ENCODE measurements at regions not wholly inside any gene's neighbourhood (a gene's known extent, or its start where the extent isn't known, plus 50 kb on each side); places are given as distances from the start of the nearest gene placed in this dataset.

DNA sequence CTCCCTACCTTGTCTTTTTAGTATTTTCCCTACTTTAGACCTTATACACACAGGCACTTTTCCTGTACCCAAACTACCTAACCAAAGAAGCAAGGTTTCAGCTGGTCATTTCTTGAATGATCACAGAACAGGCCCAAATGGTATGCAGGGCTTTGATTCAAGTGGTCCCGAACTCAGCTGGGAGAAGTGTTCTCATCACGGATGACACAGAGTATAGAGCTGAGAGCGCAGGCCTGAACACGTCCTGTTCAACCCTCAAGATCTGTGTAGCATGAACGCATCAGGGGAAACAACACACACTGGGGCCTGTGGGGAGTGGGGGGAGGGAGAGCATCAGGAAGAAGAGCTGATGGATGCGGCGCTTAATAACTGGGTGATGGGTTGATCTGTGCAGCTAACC lies 318.2 kb downstream of the SFMBT2 start:
- TF ChIP-seq, protein P1, sequence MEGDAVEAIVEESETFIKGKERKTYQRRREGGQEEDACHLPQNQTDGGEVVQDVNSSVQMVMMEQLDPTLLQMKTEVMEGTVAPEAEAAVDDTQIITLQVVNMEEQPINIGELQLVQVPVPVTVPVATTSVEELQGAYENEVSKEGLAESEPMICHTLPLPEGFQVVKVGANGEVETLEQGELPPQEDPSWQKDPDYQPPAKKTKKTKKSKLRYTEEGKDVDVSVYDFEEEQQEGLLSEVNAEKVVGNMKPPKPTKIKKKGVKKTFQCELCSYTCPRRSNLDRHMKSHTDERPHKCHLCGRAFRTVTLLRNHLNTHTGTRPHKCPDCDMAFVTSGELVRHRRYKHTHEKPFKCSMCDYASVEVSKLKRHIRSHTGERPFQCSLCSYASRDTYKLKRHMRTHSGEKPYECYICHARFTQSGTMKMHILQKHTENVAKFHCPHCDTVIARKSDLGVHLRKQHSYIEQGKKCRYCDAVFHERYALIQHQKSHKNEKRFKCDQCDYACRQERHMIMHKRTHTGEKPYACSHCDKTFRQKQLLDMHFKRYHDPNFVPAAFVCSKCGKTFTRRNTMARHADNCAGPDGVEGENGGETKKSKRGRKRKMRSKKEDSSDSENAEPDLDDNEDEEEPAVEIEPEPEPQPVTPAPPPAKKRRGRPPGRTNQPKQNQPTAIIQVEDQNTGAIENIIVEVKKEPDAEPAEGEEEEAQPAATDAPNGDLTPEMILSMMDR (IDR thresholded peaks at IDR 0.05 in 8 of 11, conservative IDR thresholded peaks at IDR 0.05 in 3 of 11): no peak
- no peak for TF ChIP-seq POLR2A (IDR thresholded peaks at IDR 0.05)
